Progenitor cell of endocrine pancreas (in vitro differentiated cells): ENCODE measurements at regions not wholly inside any gene's neighbourhood (a gene's known extent, or its start where the extent isn't known, plus 50 kb on each side); places are given as distances from the start of the nearest gene placed in this dataset.

ENCODE experiments used
- DNase-seq: peaks from one replicate; pipeline ENCODE4 v3.0.0; 2021; ENCODE audit warnings: low spot score; ENCODE audit not compliant: unreplicated experiment
- H3K27ac Mint-ChIP-seq: 2 replicates; pipeline ENCODE4 v1.8.0; 2021; ENCODE audit warnings: mild to moderate bottlenecking, moderate library complexity, mixed read lengths
- H3K27me3 Mint-ChIP-seq: 2 replicates; pipeline ENCODE4 v1.8.0; 2021; ENCODE audit warnings: mixed read lengths
- H3K36me3 Mint-ChIP-seq: 2 replicates; pipeline ENCODE4 v1.8.0; 2022; ENCODE audit warnings: mixed read lengths; ENCODE audit not compliant: insufficient read depth
- H3K4me1 Mint-ChIP-seq: 2 replicates; pipeline ENCODE4 v1.8.0; 2021; ENCODE audit warnings: low read depth, mixed read lengths
- H3K4me3 Mint-ChIP-seq: 2 replicates; pipeline ENCODE4 v1.8.0; 2021; ENCODE audit warnings: low read depth, mild to moderate bottlenecking, moderate library complexity, mixed read lengths
- H3K9me3 Mint-ChIP-seq: 2 replicates; pipeline ENCODE4 v1.8.0; 2021; ENCODE audit warnings: low read depth, mixed read lengths
- CTCF ChIP-seq: fragments of 200-600 bp; sonication (generic); IDR thresholded peaks from one replicate; pipeline ENCODE4 v1.5.0; 2021; ENCODE audit warnings: antibody characterized with exemption, mild to moderate bottlenecking; ENCODE audit not compliant: unreplicated experiment

DNA sequence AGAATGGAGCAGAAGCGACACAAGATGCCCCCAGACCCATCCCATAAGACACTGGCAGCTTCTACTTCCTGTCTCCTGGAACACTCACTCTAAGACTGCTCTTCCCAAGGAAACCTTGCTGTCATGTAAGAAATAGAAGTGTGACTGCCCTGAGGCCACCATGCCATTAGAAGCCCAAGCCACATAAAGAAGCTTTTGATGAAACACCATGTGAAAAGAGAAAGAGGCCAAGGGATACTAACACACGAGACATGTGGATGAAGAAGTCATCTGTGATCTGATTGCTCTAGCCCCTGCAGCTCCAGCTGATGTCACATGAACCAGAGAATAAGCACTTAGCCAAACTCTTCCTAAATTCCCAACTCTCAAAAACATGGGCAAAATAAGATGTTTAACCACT lies 117.9 kb upstream of the PCSK2 start:
- no peaks in the 10 kb centered on the region for H3K36me3 Mint-ChIP-seq
- TF ChIP-seq CTCF, result no peak
- no peaks in the 10 kb centered on the region for H3K27me3 Mint-ChIP-seq
- no peak overlapping the region for H3K27ac Mint-ChIP-seq
- H3K9me3 Mint-ChIP-seq, result peaks cover 4% of the 10 kb centered on the region
- peaks cover 2% of the 10 kb centered on the region for H3K4me1 Mint-ChIP-seq
- no peak for DNase-seq
- no peak overlapping the region for H3K4me3 Mint-ChIP-seq

GRCh38 chr20:17109307-17109706 lies 117.5 kb upstream of the PCSK2 start:
- TF ChIP-seq CTCF, result no peak
- Mint-ChIP-seq H3K4me1 (peaks cover 2% of the 10 kb centered on the region), H3K9me3 (peaks cover 4% of the 10 kb centered on the region), H3K27me3 (no peaks in the 10 kb centered on the region), H3K27ac (no peak overlapping the region), H3K4me3 (no peak overlapping the region), H3K36me3 (no peaks in the 10 kb centered on the region)
- no peak for DNase-seq

DNA sequence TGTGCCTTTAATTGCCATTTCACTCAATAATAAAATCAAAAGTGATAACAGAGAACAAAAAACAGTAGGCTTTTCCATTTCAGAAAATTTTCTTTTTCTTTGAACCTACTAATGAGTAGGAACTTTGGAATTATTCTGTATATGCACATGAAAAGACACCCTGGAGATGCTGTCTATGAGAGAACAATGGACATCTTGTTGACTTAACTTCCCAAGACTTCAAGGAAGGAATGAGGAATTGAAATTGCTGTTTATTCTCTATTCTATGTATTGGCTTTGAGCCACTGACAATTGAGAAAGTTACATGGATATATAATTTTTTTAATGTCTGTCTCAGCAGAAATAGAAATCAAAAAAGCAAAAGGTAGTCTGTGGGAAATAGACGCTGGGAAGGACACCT lies 98.6 kb upstream of the PCSK2 start:
- TF ChIP-seq CTCF, result no peak
- no peak overlapping the region for H3K27ac Mint-ChIP-seq
- DNase-seq, result no peak
- H3K36me3 Mint-ChIP-seq, result no peaks in the 10 kb centered on the region
- H3K4me1 Mint-ChIP-seq, result no peaks in the 10 kb centered on the region
- peaks cover 5% of the 10 kb centered on the region for H3K27me3 Mint-ChIP-seq
- no peak overlapping the region for H3K4me3 Mint-ChIP-seq
- H3K9me3 Mint-ChIP-seq, result no peaks in the 10 kb centered on the region

- Mint-ChIP-seq H3K27me3 (peaks cover 5% of the 10 kb centered on the region), H3K4me1 (no peaks in the 10 kb centered on the region), H3K27ac (no peak overlapping the region), H3K9me3 (no peaks in the 10 kb centered on the region), H3K36me3 (no peaks in the 10 kb centered on the region), H3K4me3 (no peak overlapping the region)
- TF ChIP-seq CTCF, result no peak
- no peak for DNase-seq
Observed at GRCh38 chr20:17129089-17129488, 97.8 kb upstream of the PCSK2 start.

DNA sequence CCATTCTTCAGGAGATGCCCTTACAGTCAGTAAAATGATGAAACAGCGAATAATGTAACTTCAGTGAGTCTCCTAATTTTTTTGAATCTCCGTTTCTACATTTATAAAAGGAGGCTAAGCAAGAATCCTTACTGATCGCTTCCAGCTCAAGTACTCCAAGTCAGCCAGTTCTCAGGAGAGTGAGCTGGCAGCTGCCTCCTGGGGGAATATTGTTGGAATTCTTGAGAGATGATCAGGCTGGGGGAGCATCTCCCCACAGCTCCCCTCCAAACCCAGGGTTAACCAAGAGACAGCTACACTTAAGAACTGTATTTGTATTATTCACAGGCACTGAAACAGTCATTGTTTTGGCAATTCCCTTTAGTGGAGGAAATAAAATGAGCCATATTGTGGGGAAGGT lies 89.1 kb upstream of the PCSK2 start:
- H3K4me3 Mint-ChIP-seq, result no peak overlapping the region
- peaks cover 3% of the 10 kb centered on the region for H3K9me3 Mint-ChIP-seq
- no peak for TF ChIP-seq CTCF
- H3K27ac Mint-ChIP-seq, result no peak overlapping the region
- H3K36me3 Mint-ChIP-seq, result no peaks in the 10 kb centered on the region
- peaks cover 11% of the 10 kb centered on the region for H3K4me1 Mint-ChIP-seq
- no peak for DNase-seq
- peaks cover 10% of the 10 kb centered on the region for H3K27me3 Mint-ChIP-seq
